ENCODE measurements at regions not wholly inside any gene's neighbourhood (a gene's known extent, or its start where the extent isn't known, plus 50 kb on each side); places are given as distances from the start of the nearest gene placed in this dataset.
"Not testable (repeated sequence)": the region's sequence is repeated elsewhere in the genome, so short reads cannot be mapped to it uniquely, and the experiment has no call there.

DNA sequence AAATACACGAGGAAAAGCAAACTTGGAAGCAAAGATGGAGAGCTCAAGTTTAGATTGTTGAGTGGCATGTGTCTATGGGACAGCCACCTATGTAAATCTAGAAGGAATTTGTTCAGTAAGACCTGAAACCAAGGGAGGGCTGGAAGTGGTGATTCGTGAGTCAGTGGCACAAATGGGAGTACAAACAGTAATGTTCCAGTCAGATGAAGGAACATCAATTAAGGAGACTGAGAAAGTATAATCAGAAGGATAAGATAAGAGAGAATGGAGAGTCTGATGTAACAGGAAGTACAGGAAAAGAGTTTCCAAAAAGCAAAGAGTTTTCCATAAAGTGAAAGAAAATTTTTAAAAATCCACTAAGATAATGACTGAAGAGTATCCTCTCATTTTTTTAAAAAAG, 544.2 kb downstream of the KIF20B start:
- TF ChIP-seq CTCF (IDR thresholded peaks at IDR 0.05; ENCODE audit: extremely low read depth, insufficient read depth, missing control alignments) = no peak
- in situ Hi-C loops (cut with MboI; ENCODE audit: low pct_unique_long_range_greater_than_20kb, low sequenced_read_pairs, unreplicated experiment) = no loop called here

GRCh38 chr10:90250784-90251183, 549.4 kb downstream of the KIF20B start:
- DNase-seq (ENCODE audit: low spot score); in situ Hi-C loops (cut with MboI; ENCODE audit: low pct_unique_long_range_greater_than_20kb, low sequenced_read_pairs, unreplicated experiment): not testable (repeated sequence)

More for the DNA sequence above, 544.2 kb downstream of the KIF20B start:
- DNase-seq (ENCODE audit: low spot score) = no peak

GRCh38 chr10:90269699-90270098, 568.3 kb downstream of the KIF20B start:
- DNase-seq (ENCODE audit: low spot score) = no peak
- in situ Hi-C loops (cut with MboI; ENCODE audit: low pct_unique_long_range_greater_than_20kb, low sequenced_read_pairs, unreplicated experiment) = no loop called here
- no peak for TF ChIP-seq CTCF (IDR thresholded peaks at IDR 0.05; ENCODE audit: extremely low read depth, insufficient read depth, missing control alignments)

DNA sequence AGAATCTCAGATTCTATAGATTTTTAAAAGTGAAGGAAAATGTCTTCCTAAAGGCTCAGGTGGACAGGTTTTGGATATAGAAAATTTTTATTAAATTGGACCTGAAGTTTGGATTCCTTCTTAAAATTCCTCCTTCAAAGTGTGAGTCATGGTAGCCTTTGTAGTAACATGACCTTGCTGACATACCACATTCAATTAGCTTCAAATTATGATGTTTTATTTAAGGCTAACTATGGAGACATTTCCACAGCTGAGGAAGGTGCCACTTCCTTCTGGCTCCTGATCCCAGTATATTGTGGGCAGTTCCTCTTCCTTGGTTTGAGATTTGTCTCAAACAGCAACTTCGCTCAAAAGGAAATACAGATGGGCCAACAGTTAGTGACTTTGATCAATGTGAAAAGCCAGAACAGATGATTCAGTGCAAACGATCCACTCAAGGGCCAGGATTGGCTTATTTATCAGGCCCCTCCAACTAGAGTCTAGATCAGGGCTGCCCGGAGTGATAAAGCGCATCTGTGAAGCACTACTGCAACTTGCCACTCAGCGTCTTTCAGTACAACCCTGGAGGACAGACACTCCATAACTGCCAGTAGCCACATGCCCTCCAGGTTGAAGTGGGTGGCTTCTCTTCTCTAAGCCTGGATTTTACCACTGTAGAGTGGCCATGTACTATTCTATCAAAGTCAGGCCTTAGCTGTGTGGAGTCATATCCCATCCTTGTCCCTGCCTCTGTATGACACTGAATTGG, 573.5 kb downstream of the KIF20B start:
- in situ Hi-C loops (cut with MboI; ENCODE audit: low pct_unique_long_range_greater_than_20kb, low sequenced_read_pairs, unreplicated experiment) = no loop called here
- no peak for DNase-seq (ENCODE audit: low spot score)
- TF ChIP-seq CTCF (IDR thresholded peaks at IDR 0.05; ENCODE audit: extremely low read depth, insufficient read depth, missing control alignments) = no peak

DNA sequence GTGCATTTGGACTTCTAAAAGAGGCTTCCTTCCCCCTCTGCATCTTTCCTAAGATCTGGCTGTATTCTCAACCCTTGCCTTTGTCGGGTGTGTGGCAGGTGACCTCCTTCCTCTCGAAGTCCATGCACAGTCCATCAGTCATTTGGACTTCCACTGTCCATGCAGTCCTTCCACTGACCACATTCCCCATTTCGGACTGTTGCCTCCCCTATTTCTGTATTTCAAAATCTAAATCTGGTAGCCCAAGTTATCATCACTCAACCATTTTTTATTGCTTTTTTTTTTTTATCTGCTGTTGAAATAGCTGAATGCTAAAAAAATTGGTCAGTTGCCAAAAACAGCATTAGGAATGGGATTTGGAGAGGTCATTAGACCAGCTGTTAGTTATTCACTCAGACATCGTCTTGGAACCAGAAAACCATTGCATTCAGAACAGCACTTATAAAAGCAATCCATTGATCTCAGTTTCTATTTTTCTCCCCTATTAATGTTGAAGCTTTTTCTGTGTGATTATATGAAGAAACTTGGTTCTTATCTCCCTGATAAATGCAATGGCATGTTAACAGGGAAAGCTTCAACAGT, 575.6 kb downstream of the KIF20B start:
- DNase-seq (ENCODE audit: low spot score) = no peak
- in situ Hi-C loops (cut with MboI; ENCODE audit: low pct_unique_long_range_greater_than_20kb, low sequenced_read_pairs, unreplicated experiment) = no loop called here
- TF ChIP-seq CTCF (IDR thresholded peaks at IDR 0.05; ENCODE audit: extremely low read depth, insufficient read depth, missing control alignments) = no peak

GRCh38 chr10:90286406-90286805, 571.4 kb downstream of the HTR7 start:
- DNase-seq (ENCODE audit: low spot score) = no peak
- in situ Hi-C loops (cut with MboI; ENCODE audit: low pct_unique_long_range_greater_than_20kb, low sequenced_read_pairs, unreplicated experiment) = no loop called here
- TF ChIP-seq CTCF (IDR thresholded peaks at IDR 0.05; ENCODE audit: extremely low read depth, insufficient read depth, missing control alignments) = no peak

DNA sequence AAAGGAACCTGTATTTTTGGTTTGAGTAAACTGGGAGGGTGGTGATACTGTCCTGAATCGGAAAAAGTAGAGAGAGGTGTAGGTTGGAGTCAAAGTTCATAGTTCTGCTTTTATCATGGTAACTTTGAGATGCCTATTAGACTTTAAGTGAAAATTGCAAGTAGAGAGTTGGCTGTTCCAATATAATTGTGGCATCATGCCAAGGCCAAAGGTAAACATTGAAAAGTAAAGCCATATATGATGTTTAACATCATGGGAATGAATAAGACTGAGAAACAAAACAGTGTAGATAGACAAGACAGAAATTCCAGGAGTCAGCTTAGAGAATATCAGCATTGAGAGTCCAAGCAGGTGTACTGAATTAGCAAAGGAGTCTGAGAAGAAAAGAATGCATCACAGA, 570.9 kb downstream of the HTR7 start:
- no peak for TF ChIP-seq CTCF (IDR thresholded peaks at IDR 0.05; ENCODE audit: extremely low read depth, insufficient read depth, missing control alignments)
- DNase-seq (ENCODE audit: low spot score) = no peak
- in situ Hi-C loops (cut with MboI; ENCODE audit: low pct_unique_long_range_greater_than_20kb, low sequenced_read_pairs, unreplicated experiment) = no loop called here
